Retinal pigment epithelial cell (primary cell): ENCODE measurements at regions not wholly inside any gene's neighbourhood (a gene's known extent, or its start where the extent isn't known, plus 50 kb on each side); places are given as distances from the start of the nearest gene placed in this dataset.
"Not testable (repeated sequence)": the region's sequence is repeated elsewhere in the genome, so short reads cannot be mapped to it uniquely, and the experiment has no call there.

ENCODE experiments used
- DNase-seq: peaks from one replicate; pipeline ENCODE4 v3.0.0-alpha.2; 2010; ENCODE audit warnings: low read depth
- H3K4me3 ChIP-seq: 2 replicates; pipeline ENCODE4 v1.5.1; 2011; ENCODE audit warnings: mild to moderate bottlenecking, low read length, control low read depth, moderate library complexity
- CTCF ChIP-seq: conservative IDR thresholded peaks from 2 replicates; pipeline ENCODE4 v1.5.1; 2011; ENCODE audit warnings: low read depth, low read length, control low read depth, inconsistent platforms

DNA sequence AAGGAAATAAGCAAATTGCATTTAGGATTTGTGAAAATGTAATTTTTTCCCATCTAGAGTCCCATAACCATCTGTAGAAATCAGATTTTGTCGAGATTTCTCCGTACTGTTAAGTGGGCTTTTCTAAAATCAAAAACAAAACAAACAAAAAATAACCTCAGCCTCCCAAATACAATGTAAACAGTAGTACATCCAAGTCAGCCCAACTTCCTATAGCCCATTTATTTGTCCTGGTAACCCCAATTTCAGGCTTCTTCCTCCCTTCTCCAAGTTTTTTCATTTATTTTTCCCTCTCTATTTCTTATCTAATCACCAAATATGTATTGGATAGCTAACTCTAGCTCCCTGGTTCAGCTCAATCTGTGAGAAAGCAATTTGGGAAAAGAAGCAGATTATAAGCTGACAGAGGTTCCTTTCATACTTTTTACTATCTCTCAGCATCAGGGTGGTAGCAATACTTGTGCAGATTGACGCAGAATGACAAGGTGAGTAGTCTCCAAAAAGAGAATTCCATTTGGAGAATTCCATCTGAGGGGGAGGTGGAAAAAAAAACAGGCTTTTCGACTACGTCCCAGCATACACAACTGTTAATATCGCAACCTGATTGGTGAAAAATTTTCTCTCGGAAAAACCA, 132.6 kb upstream of the BTN3A2 start:
- DNase-seq = no peak
- H3K4me3 ChIP-seq = no peak overlapping the region
- TF ChIP-seq CTCF = no peak

DNA sequence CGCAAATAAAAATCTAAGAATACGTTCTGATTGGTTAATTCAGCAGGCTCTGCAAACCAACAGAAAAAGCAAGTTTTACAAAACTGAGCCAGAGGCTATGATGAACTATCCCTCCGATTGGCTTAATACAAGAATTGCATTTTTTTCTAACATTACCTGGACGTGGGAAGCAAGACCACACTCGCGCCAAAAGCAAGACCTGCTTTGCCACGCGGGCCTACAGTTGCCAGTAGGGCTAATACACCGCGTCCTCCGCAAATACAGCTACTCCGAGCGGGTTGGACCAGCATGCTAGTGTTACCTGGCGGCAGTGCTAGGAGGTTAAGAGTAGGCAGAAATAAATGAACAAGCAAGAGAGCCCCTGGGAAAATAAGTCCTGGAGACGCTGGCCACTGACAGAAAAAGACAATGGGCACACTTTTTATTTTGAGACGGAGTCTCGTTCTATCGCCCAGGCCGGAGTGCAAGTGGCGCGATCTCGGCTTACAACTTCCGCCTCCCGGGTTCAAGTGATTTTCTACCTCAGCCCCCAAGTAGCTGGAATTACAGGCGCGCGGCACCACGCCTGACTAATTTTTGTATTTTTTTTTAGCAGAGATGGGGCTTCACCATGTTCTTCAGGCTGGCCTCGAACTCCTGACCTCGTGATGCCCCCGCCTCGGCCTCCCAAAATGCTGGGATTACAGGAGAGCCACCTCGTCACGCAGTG, 131.9 kb upstream of the BTN3A2 start:
- DNase-seq = no peak
- H3K4me3 ChIP-seq = peak overlapping the region; percentile 62
- TF ChIP-seq CTCF = no peak

DNA sequence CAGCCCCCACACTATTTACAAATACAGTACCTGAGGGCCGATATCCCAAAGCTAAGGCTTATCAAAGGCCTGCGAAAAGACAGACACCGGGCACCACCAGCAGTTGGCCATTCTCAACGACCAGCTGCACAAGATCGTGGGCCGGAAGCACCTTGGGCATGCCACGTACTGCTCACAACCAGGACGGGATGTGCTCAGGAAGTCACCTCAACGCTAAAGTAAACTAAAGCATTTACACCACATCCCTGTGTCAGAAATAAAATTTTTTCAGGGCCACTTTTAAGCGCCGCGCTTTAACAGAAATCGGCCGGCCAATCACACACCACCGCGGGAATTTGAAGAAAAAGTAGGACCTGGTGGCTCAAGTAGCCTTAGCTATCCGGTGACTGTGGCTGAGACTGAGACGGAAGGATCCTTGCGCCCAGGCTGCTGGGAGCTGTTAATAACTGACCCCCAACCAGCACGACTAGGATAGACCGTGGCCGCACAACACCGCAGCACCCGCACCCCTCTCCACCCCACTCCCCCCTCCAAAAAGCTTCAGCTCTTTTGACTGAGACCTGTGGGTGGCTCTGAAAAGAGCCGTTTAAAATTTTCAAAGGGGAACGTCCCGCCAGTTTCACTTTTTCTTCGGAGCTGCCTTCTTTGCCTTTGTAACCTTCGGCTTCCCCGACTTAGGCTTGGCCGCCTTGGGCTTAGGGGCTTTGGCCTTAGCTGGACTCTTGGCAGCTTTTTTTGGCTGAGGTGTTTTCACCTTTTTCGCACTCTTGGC, 131.2 kb upstream of the BTN3A2 start:
- peak overlapping the region; percentile 62 for H3K4me3 ChIP-seq
- no peak for DNase-seq
- TF ChIP-seq CTCF = no peak

GRCh38 chr6:26234421-26235301, 130.3 kb upstream of the BTN3A2 start:
- TF ChIP-seq CTCF = no peak
- no peak for DNase-seq
- peak overlapping the region; percentile 62 for H3K4me3 ChIP-seq

- TF ChIP-seq CTCF = no peak
- peak overlapping the region; percentile 62 for H3K4me3 ChIP-seq
- no peak for DNase-seq
These were observed 129.7 kb upstream of the BTN3A2 start for GRCh38 chr6:26235302-26235670.

DNA sequence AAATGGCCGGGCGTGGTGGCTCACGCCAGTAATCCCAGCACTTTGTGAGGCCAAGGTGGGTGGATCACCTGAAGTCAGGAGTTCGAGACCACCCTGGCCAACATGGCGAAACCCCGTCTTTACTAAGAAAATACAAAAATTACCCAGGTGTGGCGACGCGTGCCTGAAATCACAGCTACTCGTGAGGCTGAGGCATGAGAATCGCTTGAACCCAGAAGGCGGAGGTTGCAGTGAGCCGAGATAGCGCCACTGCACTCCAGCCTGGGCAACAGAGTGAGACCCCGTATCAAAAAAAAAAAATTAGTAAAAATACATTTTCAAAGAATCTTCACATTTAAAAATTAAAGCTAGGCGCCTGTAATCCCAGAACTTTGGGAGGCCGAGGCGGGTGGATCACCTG, 125.6 kb upstream of the BTN3A2 start:
- not testable (repeated sequence) for H3K4me3 ChIP-seq, DNase-seq
